GM18858 (cell line): ENCODE measurements at regions not wholly inside any gene's neighbourhood (a gene's known extent, or its start where the extent isn't known, plus 50 kb on each side); places are given as distances from the start of the nearest gene placed in this dataset.

ENCODE experiments used
- ATAC-seq: cut with Tn5 transposase; IDR thresholded peaks from one replicate; pipeline ENCODE4 v1.9.1; 2021; ENCODE audit not compliant: unreplicated experiment

GRCh38 chr5:1707467-1707866 is 92.2 kb downstream of the MRPL36 start:
- ATAC-seq: no peak

- ATAC-seq: no peak
Observed at GRCh38 chr5:1706428-1706827, 93.2 kb downstream of the MRPL36 start.

- no peak for ATAC-seq
Observed at GRCh38 chr5:1706021-1706420, 93.6 kb downstream of the MRPL36 start.

GRCh38 chr5:1704676-1705075 is 95.0 kb downstream of the MRPL36 start:
- no peak for ATAC-seq

- ATAC-seq: no peak
Observed at GRCh38 chr5:1704266-1704665, 95.4 kb downstream of the MRPL36 start.

- no peak for ATAC-seq
Observed at GRCh38 chr5:1703352-1704050, 96.1 kb downstream of the MRPL36 start.

- no peak for ATAC-seq
Observed at GRCh38 chr5:1702318-1702717, 97.3 kb downstream of the MRPL36 start.

GRCh38 chr5:1701884-1702283 is 97.8 kb downstream of the MRPL36 start:
- no peak for ATAC-seq

GRCh38 chr5:1701216-1701864 is 98.3 kb downstream of the MRPL36 start:
- no peak for ATAC-seq

- no peak for ATAC-seq
Observed at GRCh38 chr5:1699394-1699793, 100.2 kb downstream of the MRPL36 start.

GRCh38 chr5:1698589-1699316 is 100.9 kb downstream of the MRPL36 start:
- no peak for ATAC-seq

GRCh38 chr5:1692381-1692780 is 107.3 kb downstream of the MRPL36 start:
- ATAC-seq: no peak

GRCh38 chr5:1687301-1687970 is 112.2 kb downstream of the MRPL36 start:
- no peak for ATAC-seq

- ATAC-seq: no peak
Observed at GRCh38 chr5:1686016-1686802, 113.4 kb downstream of the MRPL36 start.

- no peak for ATAC-seq
Observed at GRCh38 chr5:1685066-1685465, 114.6 kb downstream of the MRPL36 start.

- ATAC-seq: no peak
Observed at GRCh38 chr5:1681955-1682354, 117.7 kb downstream of the MRPL36 start.

- no peak for ATAC-seq
Observed at GRCh38 chr5:1673042-1673677, 126.5 kb downstream of the MRPL36 start.

GRCh38 chr5:1672396-1672795 is 127.2 kb downstream of the MRPL36 start:
- ATAC-seq: no peak

GRCh38 chr5:1671351-1671750 is 128.3 kb downstream of the MRPL36 start:
- ATAC-seq: no peak

- ATAC-seq: no peak
Observed at GRCh38 chr5:1670351-1670750, 129.3 kb downstream of the MRPL36 start.
